ENCODE measurements at regions not wholly inside any gene's neighbourhood (a gene's known extent, or its start where the extent isn't known, plus 50 kb on each side); places are given as distances from the start of the nearest gene placed in this dataset.

GRCh38 chr13:111415246-111415645 is 94.8 kb downstream of the TEX29 start:
- H2AFZ ChIP-seq (ENCODE audit: low read length) = no peak overlapping the region
- TF ChIP-seq EZH2phosphoT487 (IDR thresholded peaks at IDR 0.05; ENCODE audit: borderline replicate concordance) = no peak
- TF ChIP-seq, protein P1, sequence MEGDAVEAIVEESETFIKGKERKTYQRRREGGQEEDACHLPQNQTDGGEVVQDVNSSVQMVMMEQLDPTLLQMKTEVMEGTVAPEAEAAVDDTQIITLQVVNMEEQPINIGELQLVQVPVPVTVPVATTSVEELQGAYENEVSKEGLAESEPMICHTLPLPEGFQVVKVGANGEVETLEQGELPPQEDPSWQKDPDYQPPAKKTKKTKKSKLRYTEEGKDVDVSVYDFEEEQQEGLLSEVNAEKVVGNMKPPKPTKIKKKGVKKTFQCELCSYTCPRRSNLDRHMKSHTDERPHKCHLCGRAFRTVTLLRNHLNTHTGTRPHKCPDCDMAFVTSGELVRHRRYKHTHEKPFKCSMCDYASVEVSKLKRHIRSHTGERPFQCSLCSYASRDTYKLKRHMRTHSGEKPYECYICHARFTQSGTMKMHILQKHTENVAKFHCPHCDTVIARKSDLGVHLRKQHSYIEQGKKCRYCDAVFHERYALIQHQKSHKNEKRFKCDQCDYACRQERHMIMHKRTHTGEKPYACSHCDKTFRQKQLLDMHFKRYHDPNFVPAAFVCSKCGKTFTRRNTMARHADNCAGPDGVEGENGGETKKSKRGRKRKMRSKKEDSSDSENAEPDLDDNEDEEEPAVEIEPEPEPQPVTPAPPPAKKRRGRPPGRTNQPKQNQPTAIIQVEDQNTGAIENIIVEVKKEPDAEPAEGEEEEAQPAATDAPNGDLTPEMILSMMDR (conservative IDR thresholded peaks at IDR 0.05; ENCODE audit: low read length) = no peak
- no peaks in the 10 kb centered on the region for H3K4me1 ChIP-seq (ENCODE audit: insufficient read depth, low read length, poor library complexity, severe bottlenecking)
- H3K27me3 ChIP-seq (ENCODE audit: insufficient read depth, low read length, poor library complexity, severe bottlenecking) = no peaks in the 10 kb centered on the region
- no peaks in the 10 kb centered on the region for H3K36me3 ChIP-seq (ENCODE audit: insufficient read depth, low read length)
- no peaks in the 10 kb centered on the region for H3F3A ChIP-seq (ENCODE audit: low read depth)
- H3K4me2 ChIP-seq (ENCODE audit: low read depth, low read length, poor library complexity, severe bottlenecking) = no peak overlapping the region
- no peaks in the 10 kb centered on the region for H3K9me3 ChIP-seq (ENCODE audit: insufficient read depth, low read depth, low read length)
- H3K9me2 ChIP-seq (replicated peaks; ENCODE audit: low read depth, low read length) = no peaks in the 10 kb centered on the region
- no peaks in the 10 kb centered on the region for H3K79me2 ChIP-seq (ENCODE audit: insufficient read depth, low read length)
- no peak overlapping the region for H3K4me3 ChIP-seq (ENCODE audit: low read length, poor library complexity, severe bottlenecking)
- no peaks in the 10 kb centered on the region for H4K20me1 ChIP-seq (ENCODE audit: insufficient read depth, low read length, poor library complexity, severe bottlenecking)
- H3K9ac ChIP-seq (ENCODE audit: low read depth, low read length, poor library complexity, severe bottlenecking) = no peak overlapping the region

DNA sequence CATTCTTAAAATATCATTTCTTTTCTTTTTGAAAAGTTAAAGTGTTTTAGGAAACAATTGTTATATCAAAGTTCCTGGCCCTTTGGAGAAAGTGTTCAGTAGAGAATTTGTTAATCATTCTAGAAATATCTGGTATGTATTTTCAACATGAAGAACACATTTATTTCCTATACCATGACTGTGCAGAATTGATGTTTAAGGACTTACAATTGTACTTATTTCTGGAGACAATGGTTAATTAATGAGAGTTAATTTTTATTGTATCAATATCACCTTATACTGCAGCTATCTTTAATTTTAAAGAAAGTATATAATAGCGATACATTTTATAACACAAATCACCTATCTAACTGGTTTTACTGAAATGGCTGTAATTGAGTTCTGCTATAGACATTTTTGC is 95.3 kb downstream of the TEX29 start:
- Histone ChIP-seq H3K79me2 (ENCODE audit: insufficient read depth, low read length) (no peaks in the 10 kb centered on the region), H3K36me3 (ENCODE audit: insufficient read depth, low read length) (no peaks in the 10 kb centered on the region), H3K9me2 (replicated peaks; ENCODE audit: low read depth, low read length) (no peaks in the 10 kb centered on the region), H4K20me1 (ENCODE audit: insufficient read depth, low read length, poor library complexity, severe bottlenecking) (no peaks in the 10 kb centered on the region), H3K27me3 (ENCODE audit: insufficient read depth, low read length, poor library complexity, severe bottlenecking) (no peaks in the 10 kb centered on the region), H3F3A (ENCODE audit: low read depth) (no peaks in the 10 kb centered on the region), H3K9ac (ENCODE audit: low read depth, low read length, poor library complexity, severe bottlenecking) (no peak overlapping the region), H3K4me1 (ENCODE audit: insufficient read depth, low read length, poor library complexity, severe bottlenecking) (no peaks in the 10 kb centered on the region), H3K4me3 (ENCODE audit: low read length, poor library complexity, severe bottlenecking) (no peak overlapping the region), H3K9me3 (ENCODE audit: insufficient read depth, low read depth, low read length) (no peaks in the 10 kb centered on the region), H3K4me2 (ENCODE audit: low read depth, low read length, poor library complexity, severe bottlenecking) (no peak overlapping the region), H2AFZ (ENCODE audit: low read length) (no peak overlapping the region)
- TF ChIP-seq, protein P1 (conservative IDR thresholded peaks at IDR 0.05; ENCODE audit: low read length) = no peak
- TF ChIP-seq EZH2phosphoT487 (IDR thresholded peaks at IDR 0.05; ENCODE audit: borderline replicate concordance) = no peak

DNA sequence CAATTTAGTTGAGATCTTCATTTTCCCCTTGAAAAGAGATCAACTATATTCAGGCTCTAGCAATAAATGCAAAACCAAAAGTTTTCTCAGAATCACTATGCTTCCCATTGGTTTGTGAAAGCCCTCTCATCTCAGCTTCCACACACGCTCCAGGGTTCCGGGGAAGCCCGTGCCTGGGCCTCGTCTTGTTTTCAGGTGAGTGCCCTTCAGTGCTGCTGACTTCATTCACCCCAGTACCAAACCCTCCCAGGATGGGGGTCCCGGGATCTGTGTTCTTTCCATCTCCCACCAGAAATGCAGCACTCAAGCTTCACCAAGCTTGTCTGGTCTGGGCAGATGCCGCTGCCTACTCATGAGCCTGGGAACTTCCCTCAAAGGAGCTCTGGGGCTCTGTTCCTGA is 97.7 kb downstream of the TEX29 start:
- Histone ChIP-seq H3K9ac (ENCODE audit: low read depth, low read length, poor library complexity, severe bottlenecking) (no peak overlapping the region), H3K79me2 (ENCODE audit: insufficient read depth, low read length) (no peaks in the 10 kb centered on the region), H3K36me3 (ENCODE audit: insufficient read depth, low read length) (no peaks in the 10 kb centered on the region), H3K4me3 (ENCODE audit: low read length, poor library complexity, severe bottlenecking) (no peak overlapping the region), H3K9me3 (ENCODE audit: insufficient read depth, low read depth, low read length) (no peaks in the 10 kb centered on the region), H3K4me1 (ENCODE audit: insufficient read depth, low read length, poor library complexity, severe bottlenecking) (no peaks in the 10 kb centered on the region), H2AFZ (ENCODE audit: low read length) (no peak overlapping the region), H4K20me1 (ENCODE audit: insufficient read depth, low read length, poor library complexity, severe bottlenecking) (no peaks in the 10 kb centered on the region), H3F3A (ENCODE audit: low read depth) (no peaks in the 10 kb centered on the region), H3K27me3 (ENCODE audit: insufficient read depth, low read length, poor library complexity, severe bottlenecking) (no peaks in the 10 kb centered on the region), H3K4me2 (ENCODE audit: low read depth, low read length, poor library complexity, severe bottlenecking) (no peak overlapping the region), H3K9me2 (replicated peaks; ENCODE audit: low read depth, low read length) (no peaks in the 10 kb centered on the region)
- TF ChIP-seq EZH2phosphoT487 (IDR thresholded peaks at IDR 0.05; ENCODE audit: borderline replicate concordance) = no peak
- TF ChIP-seq, protein P1 (conservative IDR thresholded peaks at IDR 0.05; ENCODE audit: low read length) = no peak

Measured in Loucy (cell line).